CD4-positive, alpha-beta T cell (primary cell): ENCODE measurements at regions not wholly inside any gene's neighbourhood (a gene's known extent, or its start where the extent isn't known, plus 50 kb on each side); places are given as distances from the start of the nearest gene placed in this dataset.

Experiments used
- ATAC-seq: fragments of 200-7000 bp; cut with Tn5 transposase; one replicate; pipeline ENCODE4 v1.10.0; 2022; ENCODE audit warnings: mild to moderate bottlenecking; ENCODE audit not compliant: poor library complexity
- CTCF ChIA-PET: fragments of 350-600 bp; sonication (Branson Sonifier 250); formaldehyde crosslinking; loops from one replicate; lab custom pipeline; 2021; ENCODE audit warnings: antibody characterized with exemption, inconsistent platforms; lab: Charles Lee
- POLR2A ChIA-PET: fragments of 350-600 bp; sonication (Branson Sonifier 250); formaldehyde crosslinking; loops from one replicate; lab custom pipeline; 2021; ENCODE audit warnings: antibody characterized with exemption, inconsistent platforms; lab: Charles Lee
- DNase-seq, 14 experiments: peaks; one replicate each; pipeline ENCODE4 v3.0.0-alpha.2; 2013 to 2020; ENCODE audit warnings: mixed read lengths in 2 of 14
- H3K27ac ChIP-seq, 2 donors: one replicate each; pipeline versions ENCODE4 v1.5.1 to v1.7.0; 2013; ENCODE audit warnings: low read length in 2 of 2, low read depth in 1 of 2, mild to moderate bottlenecking in 1 of 2
- H3K27me3 ChIP-seq, 2 experiments: 1 replicate in 1 of 2; 2 replicates in 1 of 2; pipeline versions ENCODE4 v1.6.1 to v1.7.0; 2013; ENCODE audit warnings: low read length in 2 of 2, control low read depth in 1 of 2, mild to moderate bottlenecking in 1 of 2, moderate library complexity in 1 of 2; ENCODE audit not compliant: insufficient read depth in 2 of 2, control insufficient read depth in 1 of 2
- H3K36me3 ChIP-seq: one replicate; pipeline ENCODE4 v1.6.1; 2013; ENCODE audit warnings: low read length, control low read depth; ENCODE audit not compliant: insufficient read depth
- H3K4me1 ChIP-seq: one replicate; pipeline ENCODE4 v1.6.1; 2013; ENCODE audit warnings: low read length, control low read depth; ENCODE audit not compliant: insufficient read depth
- H3K4me3 ChIP-seq: one replicate; pipeline ENCODE4 v1.5.1; 2013; ENCODE audit warnings: mild to moderate bottlenecking, low read length, moderate library complexity
- H3K9me3 ChIP-seq, 2 experiments: 1 replicate in 1 of 2; 2 replicates in 1 of 2; pipeline versions ENCODE4 v1.6.1 to v1.7.0; 2013; ENCODE audit warnings: low read length in 2 of 2, mild to moderate bottlenecking in 2 of 2, control low read depth in 1 of 2, moderate library complexity in 1 of 2; ENCODE audit not compliant: control insufficient read depth in 1 of 2, insufficient read depth in 1 of 2
- H3K27ac Mint-ChIP-seq: one replicate; pipeline ENCODE4 v1.8.0; 2020; ENCODE audit warnings: mixed read lengths
- H3K27me3 Mint-ChIP-seq: one replicate; pipeline ENCODE4 v1.8.0; 2021; ENCODE audit warnings: mixed read lengths
- H3K36me3 Mint-ChIP-seq: one replicate; pipeline ENCODE4 v1.8.0; 2021; ENCODE audit warnings: low read depth, mixed read lengths
- H3K4me1 Mint-ChIP-seq: one replicate; pipeline ENCODE4 v1.8.0; 2021; ENCODE audit warnings: low read depth, mixed read lengths
- H3K4me3 Mint-ChIP-seq: one replicate; pipeline ENCODE4 v1.8.0; 2020; ENCODE audit warnings: mild to moderate bottlenecking, mixed read lengths
- H3K9me3 Mint-ChIP-seq: one replicate; pipeline ENCODE4 v1.8.0; 2020; ENCODE audit warnings: mixed read lengths
- CTCF ChIP-seq: fragments of 200-600 bp; IDR thresholded peaks from one replicate; pipeline ENCODE4 v1.8.0; 2022; ENCODE audit warnings: antibody characterized with exemption, mild to moderate bottlenecking
- intact Hi-C, 2 experiments: fragments of 100-400 bp; cut with DNase I in 1 of 2; cut with micrococcal nuclease in 1 of 2; formaldehyde crosslinking; loops; one replicate each; pipeline versions ENCODE4 v1.15.1 to v1.9.0; 2023 to 2025; cut with DNase I, micrococcal nuclease

- H3K9me3 ChIP-seq, result no peaks in the 10 kb centered on the region
- H3K27ac Mint-ChIP-seq, result no peak overlapping the region
- H3K4me1 ChIP-seq, result no peaks in the 10 kb centered on the region
- H3K9me3 Mint-ChIP-seq, result peaks cover 10% of the 10 kb centered on the region
- DNase-seq, result no peak
- no peaks in the 10 kb centered on the region for H3K27me3 Mint-ChIP-seq
- H3K36me3 ChIP-seq, result no peaks in the 10 kb centered on the region
- CTCF ChIA-PET, result no interaction called here
- H3K27me3 ChIP-seq, result no peaks in the 10 kb centered on the region
- H3K4me1 Mint-ChIP-seq, result no peaks in the 10 kb centered on the region
- intact Hi-C loops, result no loop called here
- TF ChIP-seq CTCF, result no peak
- no peaks in the 10 kb centered on the region for H3K36me3 Mint-ChIP-seq
- ATAC-seq, result no peak
- no peak overlapping the region for H3K4me3 ChIP-seq
- POLR2A ChIA-PET, result no interaction called here
- H3K4me3 Mint-ChIP-seq, result no peak overlapping the region
- H3K27ac ChIP-seq, result no peak overlapping the region
Observed at GRCh38 chr4:126057371-126057770, 742.6 kb downstream of the FAT4 start.

GRCh38 chr4:126058596-126058995, 743.8 kb downstream of the FAT4 start:
- Mint-ChIP-seq H3K27me3 (no peaks in the 10 kb centered on the region), H3K9me3 (peaks cover 12% of the 10 kb centered on the region), H3K4me1 (no peaks in the 10 kb centered on the region), H3K36me3 (no peaks in the 10 kb centered on the region), H3K27ac (no peak overlapping the region), H3K4me3 (no peak overlapping the region)
- Histone ChIP-seq H3K9me3 (no peaks in the 10 kb centered on the region), H3K36me3 (no peaks in the 10 kb centered on the region), H3K27ac (no peak overlapping the region), H3K27me3 (no peaks in the 10 kb centered on the region), H3K4me1 (no peaks in the 10 kb centered on the region), H3K4me3 (no peak overlapping the region)
- intact Hi-C loops, result no loop called here
- no peak for ATAC-seq
- ChIA-PET CTCF (no interaction called here), POLR2A (no interaction called here)
- no peak for TF ChIP-seq CTCF
- no peak for DNase-seq

GRCh38 chr4:126061655-126062054, 746.9 kb downstream of the FAT4 start:
- no peak for TF ChIP-seq CTCF
- ATAC-seq (no peak), DNase-seq (no peak)
- Mint-ChIP-seq H3K27ac (no peak overlapping the region), H3K36me3 (no peaks in the 10 kb centered on the region), H3K27me3 (no peaks in the 10 kb centered on the region), H3K4me1 (no peaks in the 10 kb centered on the region), H3K4me3 (no peak overlapping the region), H3K9me3 (peaks cover 11% of the 10 kb centered on the region)
- Histone ChIP-seq H3K4me3 (no peak overlapping the region), H3K4me1 (no peaks in the 10 kb centered on the region), H3K9me3 (peaks cover 0 to 5% of the 10 kb centered on the region in 2 experiments), H3K27me3 (no peaks in the 10 kb centered on the region), H3K27ac (no peak overlapping the region), H3K36me3 (no peaks in the 10 kb centered on the region)
- intact Hi-C loops, result no loop called here
- ChIA-PET CTCF (no interaction called here), POLR2A (no interaction called here)
